PC-9 (cell line): ENCODE measurements at regions not wholly inside any gene's neighbourhood (a gene's known extent, or its start where the extent isn't known, plus 50 kb on each side); places are given as distances from the start of the nearest gene placed in this dataset.

Source experiments
- BruUV-seq: library from RNA; stranded (reverse); fragments of 400-500 nt; replicated peaks from 2 replicates; lab custom pipeline; 2021; lab: Mats Ljungman, UMichigan
- CTCF ChIA-PET: fragments of 300-600 bp; sonication (Branson Sonifier 250); formaldehyde crosslinking; loops from one replicate; lab custom pipeline; 2022; ENCODE audit warnings: antibody characterized with exemption; lab: Charles Lee
- POLR2A ChIA-PET: fragments of 300-600 bp; sonication (Branson Sonifier 250); formaldehyde crosslinking; loops from one replicate; lab custom pipeline; 2022; ENCODE audit warnings: antibody characterized with exemption; ENCODE audit not compliant: unreplicated experiment; lab: Charles Lee
- DNase-seq, 2 experiments: peaks; one replicate each; pipeline versions ENCODE4 v3.0.0 to v3.0.0-alpha.2; 2015 to 2022; ENCODE audit warnings: mixed read lengths in 1 of 2
- H2AFZ ChIP-seq: fragments of 200-600 bp; sonication (generic); 2 replicates; pipeline ENCODE4 v1.8.1; 2017; ENCODE audit warnings: antibody characterized with exemption
- H3F3A ChIP-seq: fragments of 200-600 bp; sonication (generic); 2 replicates; pipeline ENCODE4 v1.8.1; 2017; ENCODE audit warnings: antibody characterized with exemption, mild to moderate bottlenecking, low read depth; ENCODE audit not compliant: insufficient read depth
- H3K27ac ChIP-seq: fragments of 200-600 bp; sonication (generic); 2 replicates; pipeline ENCODE4 v1.6.1; 2016; ENCODE audit warnings: mixed run types
- H3K27me3 ChIP-seq: fragments of 200-600 bp; sonication (generic); 2 replicates; pipeline ENCODE4 v1.6.1; 2016; ENCODE audit warnings: low read depth, mixed run types; ENCODE audit not compliant: insufficient read depth
- H3K36me3 ChIP-seq: fragments of 200-600 bp; sonication (generic); 2 replicates; pipeline ENCODE4 v1.6.1; 2016; ENCODE audit warnings: low read depth, mixed run types
- H3K4me1 ChIP-seq: fragments of 200-600 bp; sonication (generic); replicated peaks from 2 replicates; pipeline ENCODE4 v1.6.1; 2016; ENCODE audit warnings: mixed run types; ENCODE audit not compliant: insufficient read depth
- H3K4me2 ChIP-seq: fragments of 200-600 bp; sonication (generic); 2 replicates; pipeline ENCODE4 v1.6.1; 2017; ENCODE audit warnings: mixed run types
- H3K4me3 ChIP-seq: fragments of 200-600 bp; sonication (generic); 2 replicates; pipeline ENCODE4 v1.6.1; 2016; ENCODE audit warnings: mixed run types
- H3K79me2 ChIP-seq: fragments of 200-600 bp; sonication (generic); 2 replicates; pipeline ENCODE4 v1.6.1; 2017; ENCODE audit warnings: low read depth, mixed run types
- H3K9me2 ChIP-seq: fragments of 200-600 bp; sonication (generic); 2 replicates; pipeline ENCODE4 v1.8.1; 2017; ENCODE audit warnings: mild to moderate bottlenecking; ENCODE audit not compliant: insufficient read depth
- H3K9me3 ChIP-seq: fragments of 200-600 bp; sonication (generic); 2 replicates; pipeline ENCODE4 v1.8.1; 2016; ENCODE audit warnings: low read depth; ENCODE audit not compliant: insufficient read depth
- H4K20me1 ChIP-seq: fragments of 200-600 bp; sonication (generic); 2 replicates; pipeline ENCODE4 v1.8.1; 2017; ENCODE audit not compliant: insufficient read depth
- CTCF ChIP-seq: fragments of 200-600 bp; sonication (generic); conservative IDR thresholded peaks from 2 replicates; pipeline ENCODE4 v1.6.1; 2017; ENCODE audit warnings: mixed run types, antibody characterized with exemption, mild to moderate bottlenecking, moderate library complexity
- EZH2 ChIP-seq: fragments of 200-600 bp; sonication (generic); IDR thresholded peaks from 2 replicates; pipeline ENCODE4 v1.8.0; 2017; ENCODE audit warnings: antibody characterized with exemption, low read depth
- intact Hi-C: fragments of 100-400 bp; cut with micrococcal nuclease; formaldehyde crosslinking; loops from one replicate; pipeline ENCODE4 v1.10.0; 2022; ENCODE audit not compliant: unreplicated experiment

GRCh38 chr5:109485030-109485429, 75.3 kb upstream of the PJA2 start:
- no peaks in the 10 kb centered on the region for H3K9me3 ChIP-seq
- H3K4me2 ChIP-seq: no peak overlapping the region
- BruUV-seq: no TSS peak
- H3K27me3 ChIP-seq: no peaks in the 10 kb centered on the region
- H3K4me1 ChIP-seq: no peaks in the 10 kb centered on the region
- H3K27ac ChIP-seq: no peak overlapping the region
- no peaks in the 10 kb centered on the region for H3K79me2 ChIP-seq
- H4K20me1 ChIP-seq: no peaks in the 10 kb centered on the region
- no peak for DNase-seq
- ChIA-PET CTCF (no interaction called here), POLR2A (no interaction called here)
- TF ChIP-seq EZH2: no peak
- TF ChIP-seq CTCF: no peak
- H3K4me3 ChIP-seq: no peak overlapping the region
- no peaks in the 10 kb centered on the region for H3K36me3 ChIP-seq
- H3F3A ChIP-seq: no peaks in the 10 kb centered on the region
- no peaks in the 10 kb centered on the region for H3K9me2 ChIP-seq
- no peak overlapping the region for H2AFZ ChIP-seq
- intact Hi-C loops: no loop called here

- Histone ChIP-seq H3K36me3 (no peaks in the 10 kb centered on the region), H3K27ac (no peak overlapping the region), H3K27me3 (no peaks in the 10 kb centered on the region), H3K4me3 (no peak overlapping the region), H3F3A (no peaks in the 10 kb centered on the region), H3K9me2 (no peaks in the 10 kb centered on the region), H3K79me2 (no peaks in the 10 kb centered on the region), H3K4me2 (no peak overlapping the region), H3K4me1 (no peaks in the 10 kb centered on the region), H2AFZ (no peak overlapping the region), H3K9me3 (no peaks in the 10 kb centered on the region), H4K20me1 (no peaks in the 10 kb centered on the region)
- no TSS peak for BruUV-seq
- ChIA-PET POLR2A (no interaction called here), CTCF (no interaction called here)
- DNase-seq: no peak
- TF ChIP-seq EZH2 (no peak), CTCF (no peak)
- intact Hi-C loops: no loop called here
These were observed 74.8 kb upstream of the PJA2 start for GRCh38 chr5:109484597-109484996.

- no peak for DNase-seq
- Histone ChIP-seq H3K9me3 (no peaks in the 10 kb centered on the region), H3K9me2 (no peaks in the 10 kb centered on the region), H3K4me3 (no peak overlapping the region), H3K27me3 (no peaks in the 10 kb centered on the region), H3K79me2 (no peaks in the 10 kb centered on the region), H2AFZ (no peak overlapping the region), H3K4me2 (no peak overlapping the region), H3K4me1 (no peaks in the 10 kb centered on the region), H3F3A (no peaks in the 10 kb centered on the region), H4K20me1 (no peaks in the 10 kb centered on the region), H3K36me3 (no peaks in the 10 kb centered on the region), H3K27ac (no peak overlapping the region)
- BruUV-seq: no TSS peak
- ChIA-PET POLR2A (interaction anchor here (0.6 kb wide), 1 partner anchor 10 kb away, joined by 3 read pairs; no protein-coding TSS in a partner anchor), CTCF (no interaction called here)
- intact Hi-C loops: no loop called here
- TF ChIP-seq CTCF: no peak
- no peak for TF ChIP-seq EZH2
These were observed 73.7 kb upstream of the PJA2 start for GRCh38 chr5:109483395-109483971.
